Gastrocnemius medialis (tissue), 4 donors: ENCODE measurements at regions not wholly inside any gene's neighbourhood (a gene's known extent, or its start where the extent isn't known, plus 50 kb on each side); places are given as distances from the start of the nearest gene placed in this dataset.

Experiments
- CTCF ChIP-seq, 5 experiments: fragments of 450-650 bp in 3 of 5; fragments of 200-600 bp in 2 of 5; sonication (generic) in 2 of 5; IDR thresholded peaks in 4 of 5; conservative IDR thresholded peaks in 1 of 5; 1 replicate in 4 of 5; 2 replicates in 1 of 5; pipeline ENCODE4 v1.5.1; 2016 to 2019; ENCODE audit warnings: antibody characterized with exemption in 5 of 5, mild to moderate bottlenecking in 3 of 5, moderate library complexity in 3 of 5
- POLR2A ChIP-seq, 2 donors: fragments of 450-650 bp; IDR thresholded peaks; one replicate each; pipeline ENCODE4 v1.6.1; 2017; ENCODE audit warnings: antibody characterized with exemption in 2 of 2, mild to moderate bottlenecking in 2 of 2, moderate library complexity in 2 of 2

DNA sequence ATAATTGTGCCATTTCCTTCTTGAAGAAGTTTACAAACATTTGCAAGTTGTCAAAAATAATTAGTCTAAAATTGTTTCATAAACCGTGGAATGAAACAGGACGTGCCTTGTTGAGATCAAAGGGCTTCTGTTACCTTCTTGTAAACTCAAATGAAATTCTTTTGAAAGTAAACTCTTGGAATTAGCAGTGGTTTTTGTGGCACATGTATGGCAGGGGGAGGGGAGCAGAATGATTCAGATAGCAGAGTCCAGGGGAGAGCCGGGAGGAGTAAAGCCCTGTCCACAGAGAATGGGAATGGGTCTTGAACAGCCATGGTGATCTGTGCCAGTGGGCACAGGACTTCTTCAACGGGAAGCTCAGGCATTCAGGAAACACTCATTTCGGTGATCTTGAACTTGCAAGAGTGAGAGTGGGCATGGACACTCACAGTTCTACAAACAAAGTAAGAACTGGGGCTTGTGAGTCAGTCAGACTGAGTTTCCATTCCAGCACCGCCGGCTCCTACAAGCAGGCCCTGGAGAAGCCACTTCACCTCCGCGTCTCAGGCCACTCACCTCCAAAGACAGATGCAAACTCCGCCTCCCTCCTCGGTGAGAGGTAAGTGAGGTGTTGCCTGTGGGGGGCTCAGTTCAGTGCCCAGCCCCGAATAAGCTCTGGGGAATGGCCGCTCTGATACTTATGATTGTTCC, 143.1 kb downstream of the CDH26 start:
- TF ChIP-seq CTCF (IDR thresholded peaks at IDR 0.05 in 4 of 5, conservative IDR thresholded peaks at IDR 0.05 in 1 of 5) (no peak), POLR2A (IDR thresholded peaks at IDR 0.05) (no peak)
